Urinary bladder (tissue), 3 donors: ENCODE measurements at regions not wholly inside any gene's neighbourhood (a gene's known extent, or its start where the extent isn't known, plus 50 kb on each side); places are given as distances from the start of the nearest gene placed in this dataset.

ENCODE experiments used
- DNase-seq: peaks from one replicate; pipeline ENCODE4 v3.0.0-alpha.2; 2015; ENCODE audit errors: extremely low spot score
- H3K27ac ChIP-seq: one replicate; pipeline ENCODE4 v1.5.1; 2013; ENCODE audit warnings: low read depth, mild to moderate bottlenecking, moderate library complexity
- H3K36me3 ChIP-seq: one replicate; pipeline ENCODE4 v1.6.1; 2013; ENCODE audit warnings: mild to moderate bottlenecking, moderate library complexity; ENCODE audit not compliant: insufficient read depth
- H3K4me1 ChIP-seq: one replicate; pipeline ENCODE4 v1.6.1; 2013; ENCODE audit warnings: mild to moderate bottlenecking, moderate library complexity; ENCODE audit not compliant: insufficient read depth
- H3K4me3 ChIP-seq: one replicate; pipeline ENCODE4 v1.5.1; 2013; ENCODE audit warnings: low read depth, low read length
- WGBS: extraction: QIAGEN DNeasy Blood & Tissue Kit; methylation state at CpG from one replicate; pipeline ENCODE4 v1.1.7; 2013; 5-methylcytosine and 5-hydroxymethylcytosine counted together
- donor health status: healthy with polysubstance abuse.
- donor health status: healthy.

GRCh38 chr7:16171928-16172327, 249.4 kb downstream of the CRPPA start:
- DNase-seq: no peak
- no peaks in the 10 kb centered on the region for H3K4me1 ChIP-seq
- no peaks in the 10 kb centered on the region for H3K36me3 ChIP-seq
- 91% methylated on average over 3 of the region's 3 CpGs for WGBS
- H3K4me3 ChIP-seq: no peak overlapping the region
- no peak overlapping the region for H3K27ac ChIP-seq

- WGBS: 96% methylated on average over 18 of the region's 18 CpGs
- no peak for DNase-seq
Observed at GRCh38 chr7:16170671-16171070, 250.7 kb downstream of the CRPPA start.

GRCh38 chr7:16169537-16169936, 251.8 kb downstream of the CRPPA start:
- no peak overlapping the region for H3K27ac ChIP-seq
- no peak overlapping the region for H3K4me3 ChIP-seq
- no peak for DNase-seq
- H3K36me3 ChIP-seq: no peaks in the 10 kb centered on the region
- 80% methylated on average over 2 of the region's 2 CpGs for WGBS
- no peaks in the 10 kb centered on the region for H3K4me1 ChIP-seq

More at GRCh38 chr7:16170671-16171070, 250.7 kb downstream of the CRPPA start:
- H3K27ac ChIP-seq: no peak overlapping the region
- H3K36me3 ChIP-seq: no peaks in the 10 kb centered on the region
- no peak overlapping the region for H3K4me3 ChIP-seq
- H3K4me1 ChIP-seq: no peaks in the 10 kb centered on the region

GRCh38 chr7:16167526-16167925, 253.8 kb downstream of the CRPPA start:
- no peak overlapping the region for H3K27ac ChIP-seq
- WGBS: 84% methylated on average over 3 of the region's 3 CpGs
- no peaks in the 10 kb centered on the region for H3K36me3 ChIP-seq
- no peak overlapping the region for H3K4me3 ChIP-seq
- no peaks in the 10 kb centered on the region for H3K4me1 ChIP-seq
- no peak for DNase-seq

GRCh38 chr7:16144361-16144760, 277.0 kb downstream of the CRPPA start:
- H3K4me3 ChIP-seq: no peak overlapping the region
- 94% methylated on average over 4 of the region's 4 CpGs for WGBS

GRCh38 chr7:16137944-16138343, 283.4 kb downstream of the CRPPA start:
- 63% methylated on average over 2 of the region's 2 CpGs for whole genome bisulfite sequencing
- Histone ChIP-seq H3K4me1 (no peaks in the 10 kb centered on the region), H3K27ac (no peak overlapping the region), H3K36me3 (no peaks in the 10 kb centered on the region), H3K4me3 (no peak overlapping the region)
- no peak for DNase-seq

More at GRCh38 chr7:16144361-16144760, 277.0 kb downstream of the CRPPA start:
- DNase-seq: no peak
- Histone ChIP-seq H3K36me3 (peaks cover 1% of the 10 kb centered on the region), H3K4me1 (no peaks in the 10 kb centered on the region), H3K27ac (no peak overlapping the region)

- Histone ChIP-seq H3K4me3 (no peak overlapping the region), H3K36me3 (no peaks in the 10 kb centered on the region), H3K27ac (no peak overlapping the region), H3K4me1 (no peaks in the 10 kb centered on the region)
- 81% methylated on average over 2 of the region's 2 CpGs for WGBS
- no peak for DNase-seq
Observed at GRCh38 chr7:16136896-16137295, 284.4 kb downstream of the CRPPA start.

- Histone ChIP-seq H3K36me3 (no peaks in the 10 kb centered on the region), H3K4me1 (no peaks in the 10 kb centered on the region), H3K4me3 (no peak overlapping the region), H3K27ac (no peak overlapping the region)
- no peak for DNase-seq
Observed at GRCh38 chr7:16135658-16136057, 285.7 kb downstream of the CRPPA start.

- Histone ChIP-seq H3K4me3 (no peak overlapping the region), H3K27ac (no peak overlapping the region), H3K4me1 (no peaks in the 10 kb centered on the region), H3K36me3 (peaks cover 2% of the 10 kb centered on the region)
- WGBS: 53% methylated on average over 1 of the region's 1 CpG
- DNase-seq: no peak
Observed at GRCh38 chr7:16130111-16131110, 290.9 kb downstream of the CRPPA start.

- Histone ChIP-seq H3K4me3 (no peak overlapping the region), H3K36me3 (peaks cover 2% of the 10 kb centered on the region), H3K4me1 (no peaks in the 10 kb centered on the region), H3K27ac (no peak overlapping the region)
- 62% methylated on average over 4 of the region's 4 CpGs for WGBS
- no peak for DNase-seq
Observed at GRCh38 chr7:16129431-16130110, 291.8 kb downstream of the CRPPA start.

GRCh38 chr7:16123117-16123770, 298.1 kb downstream of the CRPPA start:
- no peak overlapping the region for H3K27ac ChIP-seq
- no peak overlapping the region for H3K4me3 ChIP-seq
- H3K4me1 ChIP-seq: no peaks in the 10 kb centered on the region
- WGBS: 91% methylated on average over 4 of the region's 4 CpGs
- H3K36me3 ChIP-seq: no peaks in the 10 kb centered on the region
- no peak for DNase-seq

GRCh38 chr7:16121876-16122390, 299.4 kb downstream of the CRPPA start:
- Histone ChIP-seq H3K36me3 (no peaks in the 10 kb centered on the region), H3K27ac (no peak overlapping the region), H3K4me3 (no peak overlapping the region), H3K4me1 (no peaks in the 10 kb centered on the region)
- no peak for DNase-seq
- 87% methylated on average over 3 of the region's 3 CpGs for WGBS

- Histone ChIP-seq H3K4me3 (no peak overlapping the region), H3K27ac (no peak overlapping the region), H3K4me1 (no peaks in the 10 kb centered on the region), H3K36me3 (no peaks in the 10 kb centered on the region)
- DNase-seq: no peak
- WGBS: 93% methylated on average over 2 of the region's 2 CpGs
Observed at GRCh38 chr7:16115374-16115773, 306.0 kb downstream of the CRPPA start.
